Activated B cell treated with CpG ODN at 0.5 μM for 24 hours (primary cell): ENCODE measurements at regions not wholly inside any gene's neighbourhood (a gene's known extent, or its start where the extent isn't known, plus 50 kb on each side); places are given as distances from the start of the nearest gene placed in this dataset.

Experiments used
- ATAC-seq: fragments of 200-7000 bp; cut with Tn5 transposase; one replicate; pipeline ENCODE4 v1.10.0; 2021; ENCODE audit warnings: low read depth, mild to moderate bottlenecking, moderate library complexity
- CTCF ChIA-PET: fragments of 350-600 bp; sonication (Branson Sonifier 250); formaldehyde crosslinking; loops from one replicate; lab custom pipeline; 2021; ENCODE audit warnings: antibody characterized with exemption; lab: Charles Lee
- POLR2A ChIA-PET: fragments of 350-600 bp; sonication (Branson Sonifier 250); formaldehyde crosslinking; loops from one replicate; lab custom pipeline; 2021; ENCODE audit warnings: antibody characterized with exemption; lab: Charles Lee
- DNase-seq: peaks from one replicate; pipeline ENCODE4 v3.0.0; 2022
- H3K27ac Mint-ChIP-seq: one replicate; pipeline ENCODE4 v1.8.0; 2020; ENCODE audit warnings: mixed read lengths
- H3K27me3 Mint-ChIP-seq: one replicate; pipeline ENCODE4 v1.8.0; 2021; ENCODE audit warnings: mixed read lengths
- H3K36me3 Mint-ChIP-seq: one replicate; pipeline ENCODE4 v1.8.0; 2021; ENCODE audit warnings: low read depth, mixed read lengths
- H3K4me1 Mint-ChIP-seq: one replicate; pipeline ENCODE4 v1.8.0; 2021; ENCODE audit warnings: mixed read lengths
- H3K4me3 Mint-ChIP-seq: one replicate; pipeline ENCODE4 v1.8.0; 2020; ENCODE audit warnings: mild to moderate bottlenecking, mixed read lengths
- H3K9me3 Mint-ChIP-seq: one replicate; pipeline ENCODE4 v1.8.0; 2020; ENCODE audit warnings: mixed read lengths
- CTCF ChIP-seq: fragments of 200-600 bp; IDR thresholded peaks from one replicate; pipeline ENCODE4 v1.8.0; 2022; ENCODE audit warnings: antibody characterized with exemption, mild to moderate bottlenecking
- intact Hi-C: fragments of 100-400 bp; cut with micrococcal nuclease; formaldehyde crosslinking; loops from one replicate; pipeline ENCODE4 v1.15.1; 2024

- intact Hi-C loops, result no loop called here
- peaks cover 2% of the 10 kb centered on the region for H3K27me3 Mint-ChIP-seq
- ChIA-PET POLR2A (no interaction called here), CTCF (no interaction called here)
- ATAC-seq, result no peak
- H3K36me3 Mint-ChIP-seq, result no peaks in the 10 kb centered on the region
- no peak overlapping the region for H3K27ac Mint-ChIP-seq
- H3K9me3 Mint-ChIP-seq, result no peaks in the 10 kb centered on the region
- no peaks in the 10 kb centered on the region for H3K4me1 Mint-ChIP-seq
- no peak overlapping the region for H3K4me3 Mint-ChIP-seq
- TF ChIP-seq CTCF, result no peak
- no peak for DNase-seq
Observed at GRCh38 chr1:98034505-98034904, 113.7 kb upstream of the DPYD start.

GRCh38 chr1:98032958-98033357, 112.1 kb upstream of the DPYD start:
- TF ChIP-seq CTCF, result no peak
- H3K27me3 Mint-ChIP-seq, result peaks cover 2% of the 10 kb centered on the region
- ATAC-seq, result no peak
- DNase-seq, result no peak
- H3K36me3 Mint-ChIP-seq, result no peaks in the 10 kb centered on the region
- ChIA-PET CTCF (interaction anchor here (0.7 kb wide), 1 partner anchor 21 kb away, joined by 3 read pairs; no protein-coding TSS in a partner anchor), POLR2A (no interaction called here)
- no peaks in the 10 kb centered on the region for H3K4me1 Mint-ChIP-seq
- H3K9me3 Mint-ChIP-seq, result no peaks in the 10 kb centered on the region
- H3K4me3 Mint-ChIP-seq, result no peak overlapping the region
- intact Hi-C loops, result no loop called here
- no peak overlapping the region for H3K27ac Mint-ChIP-seq

GRCh38 chr1:98030976-98031375, 110.1 kb upstream of the DPYD start:
- DNase-seq, result no peak
- ChIA-PET CTCF (no interaction called here), POLR2A (no interaction called here)
- Mint-ChIP-seq H3K4me1 (no peaks in the 10 kb centered on the region), H3K4me3 (no peak overlapping the region), H3K36me3 (no peaks in the 10 kb centered on the region), H3K27me3 (peaks cover 2% of the 10 kb centered on the region), H3K27ac (no peak overlapping the region), H3K9me3 (no peaks in the 10 kb centered on the region)
- no peak for TF ChIP-seq CTCF
- intact Hi-C loops, result no loop called here
- no peak for ATAC-seq

GRCh38 chr1:98030483-98030882, 109.6 kb upstream of the DPYD start:
- intact Hi-C loops, result no loop called here
- POLR2A ChIA-PET, result no interaction called here
- DNase-seq (no peak), ATAC-seq (no peak)
- Mint-ChIP-seq H3K4me1 (no peaks in the 10 kb centered on the region), H3K27me3 (peaks cover 2% of the 10 kb centered on the region), H3K36me3 (no peaks in the 10 kb centered on the region), H3K9me3 (no peaks in the 10 kb centered on the region), H3K4me3 (no peak overlapping the region), H3K27ac (no peak overlapping the region)
- TF ChIP-seq CTCF, result no peak
- CTCF ChIA-PET, result no interaction called here

- no peaks in the 10 kb centered on the region for H3K36me3 Mint-ChIP-seq
- no peak for ATAC-seq
- CTCF ChIA-PET, result no interaction called here
- H3K4me1 Mint-ChIP-seq, result no peaks in the 10 kb centered on the region
- H3K9me3 Mint-ChIP-seq, result no peaks in the 10 kb centered on the region
- no peak overlapping the region for H3K4me3 Mint-ChIP-seq
- H3K27ac Mint-ChIP-seq, result no peak overlapping the region
- no peak for DNase-seq
- POLR2A ChIA-PET, result no interaction called here
- no peak for TF ChIP-seq CTCF
- no peaks in the 10 kb centered on the region for H3K27me3 Mint-ChIP-seq
- intact Hi-C loops, result no loop called here
Observed at GRCh38 chr1:98028800-98029199, 108.0 kb upstream of the DPYD start.
